GM19324 (cell line): ENCODE measurements at regions not wholly inside any gene's neighbourhood (a gene's known extent, or its start where the extent isn't known, plus 50 kb on each side); places are given as distances from the start of the nearest gene placed in this dataset.

ENCODE experiments used
- ATAC-seq: cut with Tn5 transposase; IDR thresholded peaks from one replicate; pipeline ENCODE4 v1.9.1; 2021; ENCODE audit warnings: mild to moderate bottlenecking, moderate library complexity; ENCODE audit not compliant: unreplicated experiment, low FRiP score

- ATAC-seq = no peak
Measured at GRCh38 chr7:47221826-47222225, 360.1 kb downstream of the TNS3 start.

GRCh38 chr7:47218378-47219176, 363.3 kb downstream of the TNS3 start:
- no peak for ATAC-seq

GRCh38 chr7:47217570-47218360, 364.1 kb downstream of the TNS3 start:
- no peak for ATAC-seq

DNA sequence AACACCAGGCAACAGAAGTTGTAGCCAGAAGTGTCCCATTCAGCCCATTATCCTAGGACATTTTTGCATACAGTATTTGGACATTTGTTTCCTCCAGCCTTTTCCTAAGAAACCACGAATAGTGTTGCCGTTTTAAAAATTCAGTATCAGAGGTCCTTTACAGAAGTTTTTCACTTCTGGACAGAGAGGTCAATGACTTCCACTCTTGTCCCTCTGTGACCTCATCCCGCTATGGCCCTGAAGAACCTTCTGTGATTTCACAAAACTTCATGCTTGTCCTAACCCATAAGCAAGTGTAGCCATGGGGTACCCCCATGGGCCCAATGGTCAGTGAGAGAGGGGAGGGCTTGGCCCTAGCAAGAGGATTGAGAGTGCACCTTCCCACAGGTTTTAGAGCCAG, 364.8 kb downstream of the TNS3 start:
- no peak for ATAC-seq

DNA sequence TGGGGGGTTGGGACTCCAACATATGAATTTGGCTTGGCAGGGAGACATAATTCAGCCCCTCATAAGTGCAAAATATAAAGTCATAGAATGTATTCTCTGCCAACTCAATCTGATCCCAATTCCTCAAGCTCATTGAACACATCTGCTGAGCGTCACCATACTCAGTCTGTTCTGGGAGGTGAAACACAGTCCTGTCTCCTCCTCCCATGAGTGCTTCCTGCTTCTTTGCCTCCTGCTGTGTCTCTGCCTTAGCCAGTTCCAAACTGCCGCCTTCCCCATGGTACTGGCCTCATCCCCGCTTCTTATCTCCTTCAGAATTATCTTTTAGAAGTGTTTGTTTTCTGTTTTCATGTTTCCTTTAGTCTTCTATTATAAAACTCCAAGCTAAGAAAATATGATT, 365.5 kb downstream of the TNS3 start:
- no peak for ATAC-seq

DNA sequence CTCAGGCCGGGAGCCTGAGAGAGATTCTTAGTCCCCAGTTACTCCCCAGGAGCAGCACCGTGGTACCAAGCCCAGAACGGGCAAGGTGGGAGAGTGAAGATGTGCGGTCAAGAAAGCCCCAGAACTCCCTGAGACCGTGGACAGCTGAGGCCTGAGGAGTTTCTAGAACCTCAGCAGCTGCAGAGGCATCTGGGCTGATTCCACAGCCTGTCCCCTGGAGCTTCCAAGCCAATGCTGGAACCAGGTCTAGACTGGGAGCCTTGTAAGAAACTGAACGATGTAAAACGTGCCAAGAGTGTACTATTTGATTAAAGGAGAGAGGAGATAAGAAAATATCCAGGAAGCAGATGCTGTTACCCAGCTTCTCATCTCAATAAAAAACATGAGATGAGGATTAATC, 366.3 kb downstream of the TNS3 start:
- no peak for ATAC-seq

- ATAC-seq = no peak
Measured at GRCh38 chr7:47215049-47215448, 366.9 kb downstream of the TNS3 start.

- no peak for ATAC-seq
Measured at GRCh38 chr7:47213276-47213675, 368.6 kb downstream of the TNS3 start.

- peak; percentile 94 for ATAC-seq
Measured at GRCh38 chr7:47211519-47211973, 370.4 kb downstream of the TNS3 start.

- no peak for ATAC-seq
Measured at GRCh38 chr7:47210281-47210854, 371.5 kb downstream of the TNS3 start.

- ATAC-seq = no peak
Measured at GRCh38 chr7:47207956-47208355, 374.0 kb downstream of the TNS3 start.

- ATAC-seq = no peak
Measured at GRCh38 chr7:47204709-47205108, 377.2 kb downstream of the TNS3 start.

- no peak for ATAC-seq
Measured at GRCh38 chr7:47202146-47202783, 379.6 kb downstream of the TNS3 start.

DNA sequence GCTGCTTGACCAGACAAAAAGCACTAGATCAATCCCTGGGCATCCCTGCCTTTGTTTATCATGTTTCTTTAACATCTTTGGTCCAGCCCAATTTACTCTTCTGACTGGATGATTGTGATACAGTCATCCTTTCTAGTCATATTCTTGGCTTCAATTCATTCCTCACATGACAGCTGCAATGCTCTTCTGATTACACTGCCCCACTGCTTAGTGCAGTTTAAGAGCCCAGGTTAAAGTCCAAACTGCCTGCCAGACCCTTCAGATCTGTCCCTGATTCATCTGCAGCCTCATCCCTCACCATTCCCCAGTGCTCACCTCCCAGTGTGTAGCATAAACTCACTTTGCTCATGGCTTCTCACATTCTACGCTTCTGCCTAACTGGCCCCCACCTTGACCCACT, 383.8 kb downstream of the TNS3 start:
- no peak for ATAC-seq

DNA sequence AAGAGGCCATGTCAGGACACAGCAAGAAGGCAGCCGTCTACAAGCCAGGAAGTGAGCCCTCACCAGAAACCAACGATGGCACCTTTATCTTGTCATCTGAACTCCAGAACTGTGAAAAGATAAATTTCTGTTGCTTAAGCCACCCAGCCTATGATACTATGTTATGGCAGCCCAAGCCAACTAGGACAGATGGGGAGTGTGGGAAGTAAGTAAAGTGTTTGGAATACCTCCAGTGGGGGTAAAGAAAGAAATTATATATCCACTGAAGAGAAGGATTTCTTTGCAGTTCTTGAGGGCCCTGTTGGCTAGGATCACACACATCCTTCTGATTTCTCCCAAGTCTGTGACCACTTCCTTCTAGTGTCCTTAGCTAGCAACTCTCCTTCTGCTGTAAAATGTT, 384.4 kb downstream of the TNS3 start:
- no peak for ATAC-seq

- no peak for ATAC-seq
Measured at GRCh38 chr7:47196737-47197136, 385.2 kb downstream of the TNS3 start.

GRCh38 chr7:47196106-47196645, 385.7 kb downstream of the TNS3 start:
- no peak for ATAC-seq

DNA sequence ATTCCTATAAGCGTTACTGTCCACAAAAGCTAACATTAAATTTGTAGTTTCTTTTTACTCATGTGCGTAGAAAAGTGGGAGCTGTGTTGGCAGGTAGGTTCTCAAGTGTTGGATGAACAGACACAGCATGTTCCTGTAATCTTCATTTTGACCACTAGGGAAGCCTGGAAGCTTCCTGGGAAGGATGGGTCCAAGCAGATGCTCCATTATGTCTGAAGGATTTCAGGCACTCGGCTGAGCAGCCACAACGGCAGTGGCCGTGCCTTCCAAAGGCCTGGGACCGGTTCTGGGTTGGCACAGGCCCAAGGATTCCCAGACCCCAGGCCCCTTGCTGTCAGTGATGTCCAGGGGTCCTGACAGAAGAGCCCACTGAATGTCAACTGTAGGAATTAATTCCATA, 386.3 kb downstream of the TNS3 start:
- no peak for ATAC-seq

DNA sequence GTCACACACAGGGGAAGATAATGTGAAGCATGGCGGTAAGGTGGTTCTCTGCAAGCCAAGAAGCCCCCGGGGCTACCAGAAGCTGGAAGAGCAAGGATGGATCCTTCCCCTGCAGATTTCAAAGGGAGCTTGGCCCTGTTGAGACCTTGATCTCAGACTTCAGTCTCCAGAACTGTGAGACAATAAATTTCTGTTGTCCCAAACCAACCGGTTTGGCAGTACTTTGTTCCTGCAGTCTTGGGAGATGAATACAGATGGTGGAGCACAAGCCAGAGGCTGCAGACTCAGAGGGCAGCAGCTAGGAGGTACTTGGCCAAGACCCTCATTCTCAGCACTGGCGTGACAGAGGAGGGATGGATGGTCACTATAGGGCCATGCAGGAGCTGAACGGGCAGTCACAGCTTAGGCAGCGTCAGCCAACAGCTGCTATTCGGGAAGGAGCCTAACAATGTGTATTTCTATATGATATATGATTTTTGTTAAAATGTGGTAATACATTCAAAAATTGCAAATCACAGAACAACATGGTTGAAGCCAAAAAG, 387.3 kb downstream of the TNS3 start:
- ATAC-seq = no peak

DNA sequence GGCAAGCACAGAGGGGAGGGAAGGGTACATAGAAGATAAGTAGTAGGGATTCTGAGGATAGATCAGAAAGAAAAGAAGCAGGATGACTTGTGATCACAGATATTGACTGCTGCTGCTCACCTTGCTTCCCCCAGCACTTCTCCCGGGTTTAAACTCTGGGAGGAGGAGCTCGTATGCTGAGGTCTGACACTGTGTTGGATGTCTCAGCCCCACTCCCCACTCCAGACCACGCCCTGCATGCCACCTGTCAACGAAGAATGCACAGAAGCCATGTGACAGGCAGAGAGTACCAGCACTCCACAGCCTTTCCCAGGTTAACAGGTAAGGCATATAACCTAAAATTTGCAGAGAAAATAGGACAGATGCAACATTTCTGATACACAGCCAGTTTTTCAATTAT, 388.9 kb downstream of the TNS3 start:
- no peak for ATAC-seq
